H1 (cell line): ENCODE measurements at regions not wholly inside any gene's neighbourhood (a gene's known extent, or its start where the extent isn't known, plus 50 kb on each side); places are given as distances from the start of the nearest gene placed in this dataset.

ENCODE experiments used
- CTCF ChIA-PET: fragments of 300-600 bp; sonication (Branson Sonifier 250); formaldehyde crosslinking; loops from one replicate; lab custom pipeline; 2021; ENCODE audit not compliant: partially characterized antibody; lab: Charles Lee
- POLR2A ChIA-PET: fragments of 300-600 bp; sonication (Branson Sonifier 250); formaldehyde crosslinking; loops from one replicate; lab custom pipeline; 2021; ENCODE audit warnings: inconsistent platforms; ENCODE audit not compliant: partially characterized antibody; lab: Charles Lee
- DNase-seq, 2 experiments: peaks; one replicate each; pipeline versions ENCODE4 v3.0.0 to v3.0.0-alpha.2; 2010 to 2022; ENCODE audit warnings: low spot score in 2 of 2, low read depth in 1 of 2, mixed read lengths in 1 of 2
- FAIRE-seq: peaks from 2 replicates; lab custom pipeline; 2011; peaks lifted over from hg19 to GRCh38; lab: Jason Lieb, UNC
- H2AFZ ChIP-seq: 2 replicates; pipeline ENCODE4 v1.8.1; 2012; ENCODE audit warnings: low read length, inconsistent platforms
- H2AK5ac ChIP-seq: 2 replicates; pipeline ENCODE4 v1.6.1; 2013; ENCODE audit warnings: low read depth, low read length
- H2BK120ac ChIP-seq: replicated peaks from 2 replicates; pipeline ENCODE3; 2013; ENCODE audit warnings: low read depth, low read length, inconsistent platforms
- H2BK12ac ChIP-seq: 2 replicates; pipeline ENCODE4 v1.6.1; 2013; ENCODE audit warnings: low read depth, low read length
- H2BK15ac ChIP-seq: 2 replicates; pipeline ENCODE4 v1.6.1; 2013; ENCODE audit warnings: low read length
- H2BK20ac ChIP-seq: 2 replicates; pipeline ENCODE4 v1.6.1; 2013; ENCODE audit warnings: low read length
- H2BK5ac ChIP-seq: 2 replicates; pipeline ENCODE4 v1.6.1; 2013; ENCODE audit warnings: low read depth, low read length
- H3K14ac ChIP-seq: 2 replicates; pipeline ENCODE4 v1.6.1; 2013; ENCODE audit warnings: inconsistent platforms; ENCODE audit not compliant: insufficient read length
- H3K18ac ChIP-seq: 2 replicates; pipeline ENCODE4 v1.6.1; 2013; ENCODE audit warnings: low read length; ENCODE audit errors: extremely low read depth
- H3K23ac ChIP-seq: 2 replicates; pipeline ENCODE4 v1.6.1; 2013; ENCODE audit warnings: inconsistent platforms; ENCODE audit not compliant: insufficient read length
- H3K23me2 ChIP-seq: 2 replicates; pipeline ENCODE4 v1.6.1; 2013; ENCODE audit warnings: low read depth, low read length
- H3K27ac ChIP-seq: 2 replicates; pipeline ENCODE4 v1.6.1; 2011; ENCODE audit warnings: low read depth, low read length, inconsistent platforms
- H3K27me3 ChIP-seq, 4 experiments: replicated peaks in 1 of 4; 1 replicate in 1 of 4; 2 replicates in 3 of 4; pipeline versions ENCODE4 v1.6.1 to v1.8.1; 2011 to 2013; ENCODE audit warnings: low read length in 3 of 4, mild to moderate bottlenecking in 3 of 4, inconsistent platforms in 2 of 4, mixed read lengths in 2 of 4, moderate library complexity in 1 of 4; ENCODE audit not compliant: control insufficient read depth in 3 of 4, insufficient read depth in 3 of 4; ENCODE audit errors: extremely low read depth in 1 of 4
- H3K36me3 ChIP-seq, 4 experiments: 2 replicates each; pipeline versions ENCODE4 v1.6.1 to v1.8.1; 2011 to 2013; ENCODE audit warnings: mild to moderate bottlenecking in 4 of 4, low read length in 3 of 4, moderate library complexity in 2 of 4, control low read depth in 1 of 4, inconsistent platforms in 1 of 4; ENCODE audit not compliant: insufficient read depth in 4 of 4, control insufficient read depth in 2 of 4
- H3K4ac ChIP-seq: replicated peaks from 2 replicates; pipeline ENCODE3; 2013; ENCODE audit warnings: low read length, low read depth, mixed read lengths, inconsistent platforms; ENCODE audit not compliant: insufficient read length
- H3K4me1 ChIP-seq, 4 experiments: replicated peaks in 1 of 4; 1 replicate in 1 of 4; 2 replicates in 3 of 4; pipeline versions ENCODE4 v1.6.1 to v1.8.1; 2011 to 2013; ENCODE audit warnings: low read length in 3 of 4, inconsistent platforms in 2 of 4, mixed read lengths in 1 of 4; ENCODE audit not compliant: insufficient read depth in 4 of 4, control insufficient read depth in 3 of 4
- H3K4me2 ChIP-seq, 2 experiments: 2 replicates each; pipeline versions ENCODE4 v1.6.1 to v1.8.1; 2011 to 2013; ENCODE audit warnings: low read depth in 2 of 2, low read length in 2 of 2, control low read depth in 1 of 2, inconsistent platforms in 1 of 2, mild to moderate bottlenecking in 1 of 2; ENCODE audit not compliant: insufficient read depth in 1 of 2
- H3K4me3 ChIP-seq, 4 experiments: fragments of 200-600, 300-600 bp in 1 of 4; sonication (generic), shearing (Covaris generic), sonication (Bioruptor Twin) in 1 of 4; 2 replicates each; pipeline versions ENCODE4 v1.5.1 to v1.8.1; 2011 to 2016; ENCODE audit warnings: low read length in 4 of 4, low read depth in 3 of 4, control low read depth in 2 of 4, inconsistent platforms in 2 of 4, mild to moderate bottlenecking in 2 of 4, mixed read lengths in 1 of 4, moderate library complexity in 1 of 4; ENCODE audit not compliant: insufficient read depth in 2 of 4; ENCODE audit errors: extremely low read depth in 1 of 4
- H3K56ac ChIP-seq: replicated peaks from 2 replicates; pipeline ENCODE3; 2013; ENCODE audit warnings: low read depth, mild to moderate bottlenecking, mixed read lengths, low read length, inconsistent platforms; ENCODE audit not compliant: insufficient read length
- H3K79me1 ChIP-seq: 2 replicates; pipeline ENCODE4 v1.6.1; 2013; ENCODE audit warnings: low read depth, low read length, control low read depth
- H3K79me2 ChIP-seq, 2 experiments: 2 replicates each; pipeline versions ENCODE4 v1.6.1 to v1.8.1; 2012 to 2013; ENCODE audit warnings: low read length in 2 of 2, mild to moderate bottlenecking in 2 of 2, inconsistent platforms in 1 of 2; ENCODE audit not compliant: insufficient read depth in 2 of 2, control insufficient read depth in 1 of 2
- H3K9ac ChIP-seq, 4 experiments: replicated peaks in 1 of 4; 1 replicate in 1 of 4; 2 replicates in 3 of 4; pipeline versions ENCODE4 v1.6.1 to v1.8.1; 2011 to 2013; ENCODE audit warnings: low read depth in 3 of 4, low read length in 3 of 4, control low read depth in 2 of 4, mild to moderate bottlenecking in 2 of 4, moderate library complexity in 2 of 4, inconsistent platforms in 1 of 4; ENCODE audit errors: extremely low read depth in 1 of 4
- H3K9me3 ChIP-seq, 2 experiments: 2 replicates each; pipeline versions ENCODE4 v1.6.1 to v1.8.1; 2012 to 2013; ENCODE audit warnings: mild to moderate bottlenecking in 2 of 2, moderate library complexity in 2 of 2, control low read depth in 1 of 2, inconsistent platforms in 1 of 2, low read depth in 1 of 2, low read length in 1 of 2, mixed read lengths in 1 of 2; ENCODE audit not compliant: insufficient read depth in 2 of 2
- H4K20me1 ChIP-seq, 2 experiments: replicated peaks in 1 of 2; 2 replicates each; pipeline versions ENCODE3 to v1.8.1; 2011 to 2013; ENCODE audit warnings: inconsistent platforms in 2 of 2, low read length in 2 of 2, mild to moderate bottlenecking in 1 of 2; ENCODE audit not compliant: insufficient read depth in 2 of 2, control insufficient read depth in 1 of 2
- H4K5ac ChIP-seq: 2 replicates; pipeline ENCODE4 v1.6.1; 2013; ENCODE audit warnings: low read length, low read depth, mixed read lengths, inconsistent platforms; ENCODE audit not compliant: insufficient read length
- H4K8ac ChIP-seq: 2 replicates; pipeline ENCODE4 v1.8.0; 2013; ENCODE audit warnings: mild to moderate bottlenecking, moderate library complexity, low read length, inconsistent platforms; ENCODE audit not compliant: insufficient read depth; ENCODE audit errors: extremely low read depth
- H4K91ac ChIP-seq: replicated peaks from 2 replicates; pipeline ENCODE3; 2013; ENCODE audit warnings: low read length, mixed read lengths, inconsistent platforms; ENCODE audit not compliant: insufficient read length
- ASH2L ChIP-seq: fragments of 200-600, 300-600 bp; sonication (generic); IDR thresholded peaks from one replicate; pipeline ENCODE4 v1.7.1; 2017; ENCODE audit warnings: low read length
- BACH1 ChIP-seq: IDR thresholded peaks from 2 replicates; pipeline ENCODE4 v1.6.1; 2012; ENCODE audit warnings: low read length, improper control_type of control experiment
- BCL11A ChIP-seq, 2 experiments: IDR thresholded peaks; one replicate each; pipeline ENCODE4 v1.6.1; 2011; ENCODE audit warnings: low read depth in 2 of 2, low read length in 2 of 2, mild to moderate bottlenecking in 2 of 2
- CHD1 ChIP-seq: IDR thresholded peaks from 2 replicates; pipeline ENCODE4 v1.6.1; 2012; ENCODE audit warnings: low read depth, low read length, improper control_type of control experiment
- CTBP2 ChIP-seq: IDR thresholded peaks from 2 replicates; pipeline ENCODE4 v1.7.0; 2011; ENCODE audit warnings: borderline replicate concordance, mild to moderate bottlenecking, moderate library complexity, mixed read lengths, low read length; ENCODE audit not compliant: insufficient read depth, insufficient read length
- GABPA ChIP-seq: IDR thresholded peaks from 2 replicates; pipeline ENCODE4 v1.6.1; 2011; ENCODE audit warnings: mild to moderate bottlenecking, low read length, moderate library complexity, borderline replicate concordance; ENCODE audit not compliant: insufficient read depth
- GTF2F1 ChIP-seq: IDR thresholded peaks from 2 replicates; pipeline ENCODE4 v1.6.1; 2012; ENCODE audit warnings: low read depth, low read length, improper control_type of control experiment, borderline replicate concordance
- HDAC6 ChIP-seq: IDR thresholded peaks from one replicate; pipeline ENCODE4 v1.7.1; 2012; ENCODE audit warnings: low read depth, mild to moderate bottlenecking, inconsistent platforms, low read length, moderate library complexity
- JUND ChIP-seq: IDR thresholded peaks from 2 replicates; pipeline ENCODE4 v1.6.1; 2011; ENCODE audit warnings: mild to moderate bottlenecking, improper control_type of control experiment, low read length
- MAFK ChIP-seq: IDR thresholded peaks from 2 replicates; pipeline ENCODE4 v1.6.1; 2012; ENCODE audit warnings: low read depth, mild to moderate bottlenecking, improper control_type of control experiment, low read length
- NRF1 ChIP-seq: IDR thresholded peaks from 2 replicates; pipeline ENCODE4 v1.6.1; 2011; ENCODE audit warnings: mild to moderate bottlenecking, low read depth, low read length, improper control_type of control experiment
- POLR2AphosphoS5 ChIP-seq: IDR thresholded peaks from 2 replicates; pipeline ENCODE4 v1.6.1; 2011; ENCODE audit warnings: low read depth, low read length
- SP1 ChIP-seq: IDR thresholded peaks from 2 replicates; pipeline ENCODE4 v1.6.1; 2011; ENCODE audit warnings: low read depth, low read length
- SRF ChIP-seq: IDR thresholded peaks from 2 replicates; pipeline ENCODE4 v1.6.1; 2011; ENCODE audit warnings: mild to moderate bottlenecking, low read depth, low read length, moderate library complexity
- TAF1 ChIP-seq: IDR thresholded peaks from 2 replicates; pipeline ENCODE4 v1.6.1; 2011; ENCODE audit warnings: mild to moderate bottlenecking, low read depth, low read length
- ZNF274 ChIP-seq: IDR thresholded peaks from 2 replicates; pipeline ENCODE4 v1.7.0; 2012; ENCODE audit warnings: low read length, borderline replicate concordance; ENCODE audit errors: extremely low read depth
- WGBS, 2 experiments: shearing (Covaris generic) in 1 of 2; methylation state at CpG; one replicate each; pipeline versions ENCODE4 v1.1.6 to v1.1.7; 2013 to 2015; ENCODE audit warnings: low lambda C conversion rate in 2 of 2, mixed read lengths in 2 of 2, inconsistent platforms in 1 of 2, low coverage in 1 of 2, missing lambda C conversion rate in 1 of 2; ENCODE audit not compliant: insufficient replicate concordance in 2 of 2, insufficient coverage in 1 of 2, insufficient read length in 1 of 2; ENCODE audit errors: extremely low coverage in 1 of 2, missing lambda C conversion rate in 1 of 2; 5-methylcytosine and 5-hydroxymethylcytosine counted together

DNA sequence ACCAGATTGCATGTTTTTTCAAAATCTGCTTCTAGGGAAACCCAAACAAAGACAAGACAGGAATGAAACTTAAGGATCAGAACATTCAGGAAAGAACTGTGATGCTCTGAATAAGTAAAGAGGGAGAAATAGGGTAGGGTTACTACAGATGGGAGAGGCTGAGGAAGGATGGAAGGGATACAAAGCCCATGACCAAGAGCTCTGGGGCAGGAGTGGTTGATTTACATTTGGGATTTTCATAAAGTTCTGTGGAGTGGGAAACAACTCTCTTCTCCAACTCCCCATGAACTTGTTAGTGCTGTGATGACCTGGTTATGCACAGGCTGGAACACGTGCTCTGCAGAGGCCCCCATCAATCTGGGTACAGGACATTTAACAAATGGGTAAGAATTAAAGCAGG, 216.0 kb upstream of the KLF14 start:
- H3K4me3 ChIP-seq = no peak overlapping the region
- 90% methylated on average over 1 of the region's 1 CpG; no CpG with 5 or more reads in 1 of the 2 experiments for WGBS, 2 experiments
- no peak overlapping the region for H3K4me2 ChIP-seq
- H3K79me1 ChIP-seq = no peaks in the 10 kb centered on the region
- peaks cover 0 to 7% (median 3%) of the 10 kb centered on the region in 4 experiments; a peak in 5 of 7 replicates for H3K4me1 ChIP-seq
- no peak overlapping the region for H3K14ac ChIP-seq
- no peak overlapping the region for H2BK12ac ChIP-seq
- no peak overlapping the region for H3K4ac ChIP-seq
- no peak overlapping the region for H2AK5ac ChIP-seq
- no peak overlapping the region for H2BK15ac ChIP-seq
- H3K23me2 ChIP-seq = no peaks in the 10 kb centered on the region
- H2BK120ac ChIP-seq = no peak overlapping the region
- no peak overlapping the region for H3K27ac ChIP-seq
- H3K9me3 ChIP-seq = no peaks in the 10 kb centered on the region
- no peaks in the 10 kb centered on the region for H4K20me1 ChIP-seq
- H2BK20ac ChIP-seq = no peak overlapping the region
- no peak overlapping the region for H4K91ac ChIP-seq
- no peaks in the 10 kb centered on the region for H3K27me3 ChIP-seq
- no peak overlapping the region for H2AFZ ChIP-seq
- no peak overlapping the region for H4K5ac ChIP-seq
- CTCF ChIA-PET = interaction anchor here (1.5 to 3.5 kb wide), 2 partner anchors 11 to 32 kb away, joined by 5 to 12 read pairs; no protein-coding TSS in a partner anchor
- DNase-seq (no peak), FAIRE-seq (no peak)
- H3K9ac ChIP-seq = no peak overlapping the region
- H4K8ac ChIP-seq = no peak overlapping the region
- H3K79me2 ChIP-seq = no peaks in the 10 kb centered on the region
- POLR2A ChIA-PET = interaction anchor here (1.7 kb wide), 1 partner anchor 8 kb away, joined by 4 read pairs; no protein-coding TSS in a partner anchor
- no peak overlapping the region for H3K18ac ChIP-seq
- no peak overlapping the region for H3K56ac ChIP-seq
- no peak overlapping the region for H3K23ac ChIP-seq
- no peaks in the 10 kb centered on the region; a peak in 1 of 8 replicates for H3K36me3 ChIP-seq
- H2BK5ac ChIP-seq = no peak overlapping the region
- TF ChIP-seq SP1 (no peak), MAFK (no peak), NRF1 (no peak), ASH2L (no peak), JUND (no peak), POLR2AphosphoS5 (no peak), TAF1 (no peak), GABPA (no peak), ZNF274 (no peak), BACH1 (no peak), BCL11A (IDR thresholded peaks at IDR 0.05; ENCODE audit: low read depth in 2 of 2, low read length in 2 of 2) (no peak), CTBP2 (no peak), GTF2F1 (no peak), HDAC6 (no peak), SRF (no peak), CHD1 (no peak)
